Pancreas (tissue), 10 donors: ENCODE measurements at regions not wholly inside any gene's neighbourhood (a gene's known extent, or its start where the extent isn't known, plus 50 kb on each side); places are given as distances from the start of the nearest gene placed in this dataset.

ENCODE experiments used
- ATAC-seq, 4 donors: fragments of 200-7000 bp; cut with Tn5 transposase; one replicate each; pipeline versions ENCODE4 v1.8.0 to v1.9.1; 2020; ENCODE audit warnings: mild to moderate bottlenecking in 4 of 4, moderate library complexity in 4 of 4
- DNase-seq, 6 donors: peaks; one replicate each; pipeline ENCODE4 v3.0.0-alpha.2; 2020
- FAIRE-seq: peaks from 2 replicates; lab custom pipeline; 2012; peaks lifted over from hg19 to GRCh38; lab: Jason Lieb, UNC
- H3K27ac ChIP-seq, 4 donors: fragments of 200-600 bp; sonication (generic); 1 replicate in 3 of 4; 2 replicates in 1 of 4; pipeline versions ENCODE4 v1.5.0 to v1.8.0; 2020
- H3K27me3 ChIP-seq, 4 donors: fragments of 200-600 bp; one replicate each; pipeline ENCODE4 v1.8.0; 2021
- H3K36me3 ChIP-seq, 3 donors: fragments of 200-600 bp; sonication (generic) in 1 of 3; one replicate each; pipeline versions ENCODE4 v1.5.0 to v1.8.0; 2020 to 2021
- H3K4me1 ChIP-seq, 3 donors: fragments of 200-600 bp; one replicate each; pipeline ENCODE4 v1.8.0; 2021
- H3K4me3 ChIP-seq, 4 donors: fragments of 200-600 bp; sonication (generic) in 2 of 4; one replicate each; pipeline versions ENCODE4 v1.5.0 to v1.8.0; 2020 to 2021
- H3K9me3 ChIP-seq, 4 donors: fragments of 200-600 bp; one replicate each; pipeline ENCODE4 v1.8.0; 2021
- WGBS, 2 donors: extraction: QIAGEN DNeasy Blood & Tissue Kit; methylation state at CpG; one replicate each; pipeline ENCODE4 v1.1.7; 2013; 5-methylcytosine and 5-hydroxymethylcytosine counted together
- intact Hi-C, 3 donors: fragments of 100-400 bp; cut with DNase I; formaldehyde crosslinking; loops; one replicate each; pipeline versions ENCODE4 v1.11.1 to v1.14.2; 2022
- TF ChIP-seq, protein P1 (sequence below), 4 donors: fragments of 200-600 bp; sonication (generic) in 3 of 4; IDR thresholded peaks; one replicate each; pipeline versions ENCODE4 v1.5.0 to v1.8.0; 2021; ENCODE audit warnings: antibody characterized with exemption in 4 of 4
- donor health status: healthy with polysubstance abuse.
- donor health status: DM: no; HTN: no; CAD: no; lungs with moderate emphysema.
- donor health status: DM: no; HTN: no; CAD: no.
- donor health status: control.
- donor health status: control.
- donor health status: Bipolar disorder and iron deficiency.
- donor health status: DM: yes; HTN: yes; CAD: no.
- donor health status: DM: no; HTN: no; CAD: no.
- donor health status: DM: no; HTN: no; CAD: no.
- donor health status: DM: yes; HTN: yes; CAD: no.

- no peaks in the 10 kb centered on the region for H3K9me3 ChIP-seq
- intact Hi-C loops: no loop called here
- DNase-seq: no peak
- no peak overlapping the region for H3K4me3 ChIP-seq
- no peaks in the 10 kb centered on the region for H3K36me3 ChIP-seq
- H3K27ac ChIP-seq: no peak overlapping the region
- H3K27me3 ChIP-seq: no peaks in the 10 kb centered on the region
- WGBS, 2 donors: 87 to 88% methylated on average over 5 of the region's 5 CpGs
- FAIRE-seq: no peak
- TF ChIP-seq, protein P1, sequence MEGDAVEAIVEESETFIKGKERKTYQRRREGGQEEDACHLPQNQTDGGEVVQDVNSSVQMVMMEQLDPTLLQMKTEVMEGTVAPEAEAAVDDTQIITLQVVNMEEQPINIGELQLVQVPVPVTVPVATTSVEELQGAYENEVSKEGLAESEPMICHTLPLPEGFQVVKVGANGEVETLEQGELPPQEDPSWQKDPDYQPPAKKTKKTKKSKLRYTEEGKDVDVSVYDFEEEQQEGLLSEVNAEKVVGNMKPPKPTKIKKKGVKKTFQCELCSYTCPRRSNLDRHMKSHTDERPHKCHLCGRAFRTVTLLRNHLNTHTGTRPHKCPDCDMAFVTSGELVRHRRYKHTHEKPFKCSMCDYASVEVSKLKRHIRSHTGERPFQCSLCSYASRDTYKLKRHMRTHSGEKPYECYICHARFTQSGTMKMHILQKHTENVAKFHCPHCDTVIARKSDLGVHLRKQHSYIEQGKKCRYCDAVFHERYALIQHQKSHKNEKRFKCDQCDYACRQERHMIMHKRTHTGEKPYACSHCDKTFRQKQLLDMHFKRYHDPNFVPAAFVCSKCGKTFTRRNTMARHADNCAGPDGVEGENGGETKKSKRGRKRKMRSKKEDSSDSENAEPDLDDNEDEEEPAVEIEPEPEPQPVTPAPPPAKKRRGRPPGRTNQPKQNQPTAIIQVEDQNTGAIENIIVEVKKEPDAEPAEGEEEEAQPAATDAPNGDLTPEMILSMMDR (IDR thresholded peaks at IDR 0.05): no peak
- ATAC-seq: no peak
- H3K4me1 ChIP-seq: no peaks in the 10 kb centered on the region
These were observed 64.2 kb upstream of the CECR2 start for GRCh38 chr22:17305076-17305475.

GRCh38 chr22:17303840-17304779, 65.2 kb upstream of the CECR2 start:
- no peaks in the 10 kb centered on the region for H3K4me1 ChIP-seq
- intact Hi-C loops: no loop called here
- FAIRE-seq (no peak), DNase-seq (no peak), ATAC-seq (no peak)
- H3K4me3 ChIP-seq: no peak overlapping the region
- no peaks in the 10 kb centered on the region for H3K27me3 ChIP-seq
- no peaks in the 10 kb centered on the region for H3K9me3 ChIP-seq
- no peak overlapping the region for H3K27ac ChIP-seq
- TF ChIP-seq, protein P1 (IDR thresholded peaks at IDR 0.05): no peak
- WGBS, 2 donors: 73 to 76% methylated on average over 21 of the region's 21 CpGs
- no peaks in the 10 kb centered on the region for H3K36me3 ChIP-seq

GRCh38 chr22:17303441-17303839, 65.8 kb upstream of the CECR2 start:
- TF ChIP-seq, protein P1 (IDR thresholded peaks at IDR 0.05): no peak
- H3K27ac ChIP-seq: no peak overlapping the region
- no peaks in the 10 kb centered on the region for H3K36me3 ChIP-seq
- H3K27me3 ChIP-seq: no peaks in the 10 kb centered on the region
- no peak for ATAC-seq
- intact Hi-C loops: no loop called here
- no peaks in the 10 kb centered on the region for H3K4me1 ChIP-seq
- DNase-seq: no peak
- FAIRE-seq: no peak
- no peaks in the 10 kb centered on the region for H3K9me3 ChIP-seq
- WGBS, 2 donors: 87 to 92% methylated on average over 15 of the region's 15 CpGs
- H3K4me3 ChIP-seq: no peak overlapping the region

GRCh38 chr22:17302616-17303015, 66.6 kb upstream of the CECR2 start:
- intact Hi-C loops: no loop called here
- FAIRE-seq: no peak

More at GRCh38 chr22:17302616-17303015, 66.6 kb upstream of the CECR2 start:
- Histone ChIP-seq H3K9me3 (no peaks in the 10 kb centered on the region), H3K27ac (no peak overlapping the region), H3K4me1 (no peaks in the 10 kb centered on the region), H3K27me3 (no peaks in the 10 kb centered on the region), H3K4me3 (no peak overlapping the region), H3K36me3 (no peaks in the 10 kb centered on the region)
- WGBS, 2 donors: 92 to 93% methylated on average over 1 of the region's 1 CpG
- no peak for ATAC-seq
- TF ChIP-seq, protein P1 (IDR thresholded peaks at IDR 0.05): no peak
- no peak for DNase-seq
